ENCODE measurements at regions not wholly inside any gene's neighbourhood (a gene's known extent, or its start where the extent isn't known, plus 50 kb on each side); places are given as distances from the start of the nearest gene placed in this dataset.

GRCh38 chr3:178388473-178388872, 147.8 kb upstream of the KCNMB2 start:
- TF ChIP-seq TEAD4 (CRISPR knock-in tag; IDR thresholded peaks at IDR 0.05) (no peak), CTCF (IDR thresholded peaks at IDR 0.05) (no peak), RELA (CRISPR knock-in tag; IDR thresholded peaks at IDR 0.05; ENCODE audit: borderline replicate concordance) (no peak), SP1 (CRISPR knock-in tag; conservative IDR thresholded peaks at IDR 0.05) (no peak), ZNF512 (CRISPR knock-in tag; IDR thresholded peaks at IDR 0.05; ENCODE audit: borderline replicate concordance) (no peak), MAX (CRISPR knock-in tag; IDR thresholded peaks at IDR 0.05) (no peak), FOXP4 (CRISPR knock-in tag; IDR thresholded peaks at IDR 0.05) (no peak), ESRRA (CRISPR knock-in tag; IDR thresholded peaks at IDR 0.05; ENCODE audit: borderline replicate concordance) (no peak), ATF2 (CRISPR knock-in tag; IDR thresholded peaks at IDR 0.05; ENCODE audit: borderline replicate concordance, low read depth) (no peak), EMX1 (CRISPR knock-in tag; IDR thresholded peaks at IDR 0.05) (no peak), PREB (CRISPR knock-in tag; IDR thresholded peaks at IDR 0.05; ENCODE audit: borderline replicate concordance) (no peak)
